Activated T-helper 1 cell treated with anti-CD3 and anti-CD28 coated beads, Interleukin-12 subunit alpha, Interleukin-12 subunit beta, Interleukin-2, Interleukin-4 antibody, amounts not matched to agents 30 ng/mL and 10 ng/mL and 1 ng/mL, durations not matched to agents 14 hours and 24 hours and 36 hours (primary cell): ENCODE measurements at regions not wholly inside any gene's neighbourhood (a gene's known extent, or its start where the extent isn't known, plus 50 kb on each side); places are given as distances from the start of the nearest gene placed in this dataset.
"Not testable (repeated sequence)": the region's sequence is repeated elsewhere in the genome, so short reads cannot be mapped to it uniquely, and the experiment has no call there.

Experiments
- DNase-seq: peaks from one replicate; pipeline ENCODE4 v3.0.0; 2021; ENCODE audit warnings: low spot score
- H3K27ac Mint-ChIP-seq: one replicate; pipeline ENCODE4 v1.8.0; 2021; ENCODE audit warnings: mild to moderate bottlenecking, mixed read lengths
- H3K27me3 Mint-ChIP-seq: one replicate; pipeline ENCODE4 v1.8.0; 2022; ENCODE audit warnings: mild to moderate bottlenecking, moderate library complexity, mixed read lengths; ENCODE audit not compliant: insufficient read depth
- H3K36me3 Mint-ChIP-seq: one replicate; pipeline ENCODE4 v1.8.0; 2021; ENCODE audit warnings: low read depth, mixed read lengths
- H3K4me1 Mint-ChIP-seq: one replicate; pipeline ENCODE4 v1.8.0; 2021; ENCODE audit warnings: low read depth, mixed read lengths
- H3K4me3 Mint-ChIP-seq: one replicate; pipeline ENCODE4 v1.8.0; 2021; ENCODE audit warnings: mild to moderate bottlenecking, moderate library complexity, mixed read lengths
- H3K9me3 Mint-ChIP-seq: one replicate; pipeline ENCODE4 v1.8.0; 2021; ENCODE audit warnings: mixed read lengths
- intact Hi-C: fragments of 100-400 bp; cut with micrococcal nuclease; formaldehyde crosslinking; loops from one replicate; pipeline ENCODE4 v1.15.1; 2024

DNA sequence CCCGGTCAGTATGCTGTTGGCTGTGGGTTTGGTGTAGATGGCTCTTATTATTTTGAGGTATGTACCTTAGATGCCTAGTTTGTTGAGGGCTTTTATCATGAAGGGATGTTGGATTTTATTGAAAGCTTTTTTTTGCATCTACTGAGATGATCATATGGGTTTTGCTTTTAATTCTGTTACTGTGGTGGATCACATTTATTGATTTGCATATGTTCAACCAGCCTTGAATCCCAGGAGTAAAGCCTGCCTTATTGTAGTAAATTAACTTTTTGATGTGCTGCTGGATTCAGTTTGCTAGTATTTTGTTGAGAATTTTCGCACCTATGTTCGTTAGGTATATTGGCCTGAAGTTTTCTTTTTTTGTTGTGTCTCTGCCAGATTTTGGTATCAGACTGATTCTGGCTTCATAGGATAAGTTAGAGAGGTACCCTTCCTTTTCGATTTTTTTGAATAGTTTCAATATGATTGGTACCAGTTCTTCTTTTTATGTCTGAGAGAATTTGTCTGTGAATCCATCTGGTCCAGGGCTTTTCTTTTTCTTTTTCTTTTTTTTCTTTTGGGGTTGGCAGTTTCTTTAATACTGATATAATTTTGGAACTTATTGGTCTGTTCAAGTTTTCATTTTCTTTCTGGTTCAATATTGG is 301.6 kb downstream of the SPATA31A1 start:
- H3K9me3 Mint-ChIP-seq, H3K4me1 Mint-ChIP-seq, intact Hi-C loops, DNase-seq, H3K36me3 Mint-ChIP-seq, H3K4me3 Mint-ChIP-seq, H3K27ac Mint-ChIP-seq, H3K27me3 Mint-ChIP-seq: not testable (repeated sequence)

DNA sequence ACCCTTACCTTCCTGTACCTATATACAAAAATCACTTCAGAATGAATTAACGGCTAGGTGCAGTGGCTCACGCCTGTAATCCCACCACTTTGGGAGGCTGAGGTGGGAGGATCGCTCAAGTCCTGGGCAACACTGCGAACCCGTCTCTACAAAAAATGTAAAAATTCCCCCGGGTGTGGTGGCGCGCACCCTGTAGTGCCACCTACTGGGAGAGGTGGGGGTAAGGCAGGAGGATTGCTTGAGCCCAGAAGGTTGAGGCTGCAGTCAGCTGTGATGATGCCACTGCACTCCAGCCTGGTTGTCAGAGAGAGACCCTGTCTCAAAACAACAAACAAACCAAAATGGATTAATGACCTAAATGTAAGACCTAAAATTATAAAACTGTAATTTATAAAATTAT is 307.6 kb downstream of the SPATA31A1 start:
- H3K27ac Mint-ChIP-seq, H3K9me3 Mint-ChIP-seq, H3K27me3 Mint-ChIP-seq, intact Hi-C loops, H3K36me3 Mint-ChIP-seq, H3K4me3 Mint-ChIP-seq, DNase-seq, H3K4me1 Mint-ChIP-seq: not testable (repeated sequence)

DNA sequence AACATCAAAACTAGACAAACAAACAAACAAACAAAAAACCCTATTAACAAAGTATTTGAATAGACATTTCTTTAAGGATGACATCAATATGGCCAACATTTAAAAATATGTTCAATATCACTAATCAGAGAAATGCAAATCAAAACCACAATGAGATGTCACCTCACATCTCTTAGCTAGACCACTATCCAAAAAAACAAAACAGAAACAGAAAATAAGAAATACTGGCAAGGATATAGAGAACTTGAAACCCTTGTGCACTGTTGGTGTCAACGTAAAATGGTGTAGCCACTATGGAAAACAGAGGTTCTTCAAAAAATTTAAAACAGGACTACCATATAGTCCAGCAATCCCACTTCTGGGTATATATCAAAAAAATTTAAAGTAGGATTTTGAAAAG is 308.2 kb downstream of the SPATA31A1 start:
- H3K4me3 Mint-ChIP-seq, H3K36me3 Mint-ChIP-seq, DNase-seq, H3K9me3 Mint-ChIP-seq, H3K27me3 Mint-ChIP-seq, H3K4me1 Mint-ChIP-seq, intact Hi-C loops, H3K27ac Mint-ChIP-seq: not testable (repeated sequence)

DNA sequence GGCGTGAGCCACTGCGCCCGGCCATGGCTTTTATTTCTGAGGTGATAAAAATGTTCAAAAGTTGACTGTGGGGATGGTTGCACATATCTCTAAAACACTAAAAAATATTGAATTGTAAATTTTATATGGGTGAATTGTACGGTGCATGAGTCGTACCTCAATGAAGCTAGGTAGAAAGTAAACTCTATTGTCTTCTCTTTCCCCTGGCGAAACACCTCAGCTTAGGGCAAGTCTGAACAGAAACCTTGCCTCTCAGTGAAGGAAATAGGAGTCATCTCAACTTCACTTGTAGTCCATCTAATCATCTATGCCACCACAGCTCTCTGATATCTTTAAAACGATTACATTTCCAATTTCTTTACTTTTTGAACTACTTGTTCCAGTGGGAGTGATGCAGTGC is 309.6 kb downstream of the SPATA31A1 start:
- H3K9me3 Mint-ChIP-seq, intact Hi-C loops, H3K4me3 Mint-ChIP-seq, H3K36me3 Mint-ChIP-seq, DNase-seq, H3K27ac Mint-ChIP-seq, H3K4me1 Mint-ChIP-seq, H3K27me3 Mint-ChIP-seq: not testable (repeated sequence)

DNA sequence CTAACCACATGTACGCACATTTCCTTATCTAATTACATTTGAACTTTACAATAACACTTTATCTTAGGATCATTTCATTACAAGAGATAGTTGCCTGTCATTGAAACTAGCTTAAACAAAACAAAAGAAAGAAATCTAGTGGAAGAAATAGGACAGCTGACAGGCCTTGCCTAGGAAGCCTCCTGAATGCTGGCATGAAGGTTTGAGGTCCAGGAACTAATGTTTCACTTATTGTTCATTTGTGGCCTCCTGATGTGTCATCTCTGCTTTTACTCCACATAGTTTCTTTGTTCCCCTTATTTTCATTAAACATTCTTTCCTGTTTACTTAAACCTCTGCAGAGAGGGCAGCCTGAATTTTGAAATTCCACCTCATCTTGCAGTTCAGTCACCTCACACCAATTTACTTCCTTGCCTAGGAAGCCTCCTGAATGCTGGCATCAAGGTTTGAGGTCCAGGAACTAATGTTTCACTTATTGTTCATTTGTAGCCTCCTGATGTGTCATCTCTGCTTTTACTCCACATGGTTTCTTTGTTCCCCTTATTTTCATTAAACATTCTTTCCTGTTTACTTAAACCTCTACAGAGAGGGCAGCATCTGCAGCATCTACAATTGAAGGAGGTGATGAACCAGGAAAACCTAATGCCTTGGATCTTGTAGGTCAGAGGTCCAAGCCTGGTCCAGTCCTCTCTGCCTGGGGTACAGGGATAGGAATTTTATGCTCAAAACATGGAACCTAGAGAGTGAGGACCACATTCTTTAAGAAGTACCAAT is 319.2 kb downstream of the SPATA31A1 start:
- H3K9me3 Mint-ChIP-seq, H3K27ac Mint-ChIP-seq, H3K4me1 Mint-ChIP-seq, DNase-seq, H3K27me3 Mint-ChIP-seq, H3K36me3 Mint-ChIP-seq, intact Hi-C loops, H3K4me3 Mint-ChIP-seq: not testable (repeated sequence)

DNA sequence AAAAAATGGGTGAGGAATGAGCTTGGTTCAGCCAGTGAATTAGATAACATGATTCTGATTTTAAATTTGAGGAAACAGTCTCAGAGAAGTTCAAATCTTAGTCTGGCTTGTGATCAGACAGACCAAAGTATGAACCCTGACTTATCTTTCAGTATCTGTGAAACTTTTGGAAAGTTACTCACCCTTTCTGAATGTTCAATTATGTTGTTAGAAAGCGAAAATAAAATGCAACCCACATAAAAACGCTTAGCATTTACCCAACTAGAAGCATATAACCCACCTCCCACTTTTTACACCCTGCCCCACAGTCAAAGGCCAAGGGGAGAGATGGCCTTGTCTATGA is 319.7 kb downstream of the SPATA31A1 start:
- H3K36me3 Mint-ChIP-seq, H3K9me3 Mint-ChIP-seq, H3K4me3 Mint-ChIP-seq, H3K27ac Mint-ChIP-seq, H3K27me3 Mint-ChIP-seq, H3K4me1 Mint-ChIP-seq, intact Hi-C loops, DNase-seq: not testable (repeated sequence)

DNA sequence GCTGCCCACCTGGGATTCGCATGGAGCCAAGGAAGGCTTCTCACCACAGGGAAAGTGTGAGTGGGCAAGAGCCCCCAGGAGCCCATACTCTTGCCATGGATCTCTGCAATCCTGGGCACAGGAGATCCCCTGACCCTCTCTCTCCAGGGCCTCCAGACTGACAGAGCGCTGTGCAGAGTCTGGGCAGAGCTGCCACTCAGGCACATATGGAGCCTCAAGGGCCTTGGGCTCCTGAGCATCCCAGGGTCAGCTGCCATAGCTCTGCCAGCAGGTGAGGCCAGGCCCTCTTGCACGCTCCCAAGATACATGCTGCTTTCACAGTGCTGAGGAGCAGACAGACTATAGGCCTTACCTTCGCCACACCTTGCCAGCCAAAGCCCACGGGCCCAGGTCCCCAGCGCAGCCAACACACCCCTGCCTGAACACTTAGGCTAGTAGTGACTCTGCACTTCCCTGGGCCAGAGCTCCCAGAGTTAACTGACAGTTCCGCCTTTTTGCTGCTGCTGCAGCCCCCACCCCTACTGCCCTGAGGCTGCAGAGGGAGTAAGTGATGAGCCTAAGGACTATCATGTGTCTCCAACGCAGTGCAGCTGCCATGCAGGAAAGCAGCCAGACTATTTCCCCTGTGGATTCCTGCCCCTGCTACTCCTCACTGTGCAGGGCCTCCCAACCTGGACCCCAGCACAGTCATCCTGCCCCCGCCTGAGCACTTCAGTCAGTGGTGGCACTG is 323.2 kb downstream of the SPATA31A1 start:
- H3K9me3 Mint-ChIP-seq, DNase-seq, H3K4me3 Mint-ChIP-seq, H3K36me3 Mint-ChIP-seq, intact Hi-C loops, H3K27ac Mint-ChIP-seq, H3K27me3 Mint-ChIP-seq, H3K4me1 Mint-ChIP-seq: not testable (repeated sequence)

DNA sequence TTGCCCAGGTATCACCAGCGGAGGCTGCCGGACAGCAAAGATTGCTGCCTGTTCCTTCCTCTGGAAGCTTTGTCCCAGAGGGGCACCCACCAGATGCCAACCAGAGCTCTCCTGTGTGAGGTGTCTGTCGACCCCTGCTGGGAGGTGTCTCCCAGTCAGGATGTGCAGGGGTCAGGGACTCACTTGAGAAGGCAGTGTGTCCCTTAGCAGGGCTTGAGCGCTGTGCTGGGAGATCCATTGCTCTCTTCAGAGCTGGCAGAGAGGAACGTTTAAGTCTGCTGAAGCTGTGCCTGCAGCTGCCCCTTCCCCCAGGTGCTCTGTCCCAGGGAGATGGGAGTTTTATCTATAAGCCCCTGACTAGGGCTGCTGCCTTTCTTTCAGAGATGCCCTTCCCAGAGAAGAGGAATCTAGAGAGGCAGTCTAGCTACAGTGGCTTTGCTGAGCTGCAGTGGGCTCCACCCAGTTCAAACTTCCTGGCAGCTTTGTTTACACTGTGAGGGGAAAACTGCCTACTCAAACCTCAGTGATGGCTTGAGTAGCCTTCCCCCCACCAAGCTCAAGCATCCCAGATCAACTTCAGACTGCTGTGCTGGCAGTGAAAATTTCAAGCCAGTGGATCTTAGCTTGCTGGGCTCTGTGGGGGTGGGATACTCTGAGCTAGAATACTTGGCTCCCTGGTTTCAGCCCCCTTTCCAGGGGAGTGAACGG is 325.4 kb downstream of the SPATA31A1 start:
- H3K9me3 Mint-ChIP-seq, DNase-seq, H3K4me3 Mint-ChIP-seq, H3K27me3 Mint-ChIP-seq, H3K4me1 Mint-ChIP-seq, H3K27ac Mint-ChIP-seq, intact Hi-C loops, H3K36me3 Mint-ChIP-seq: not testable (repeated sequence)

DNA sequence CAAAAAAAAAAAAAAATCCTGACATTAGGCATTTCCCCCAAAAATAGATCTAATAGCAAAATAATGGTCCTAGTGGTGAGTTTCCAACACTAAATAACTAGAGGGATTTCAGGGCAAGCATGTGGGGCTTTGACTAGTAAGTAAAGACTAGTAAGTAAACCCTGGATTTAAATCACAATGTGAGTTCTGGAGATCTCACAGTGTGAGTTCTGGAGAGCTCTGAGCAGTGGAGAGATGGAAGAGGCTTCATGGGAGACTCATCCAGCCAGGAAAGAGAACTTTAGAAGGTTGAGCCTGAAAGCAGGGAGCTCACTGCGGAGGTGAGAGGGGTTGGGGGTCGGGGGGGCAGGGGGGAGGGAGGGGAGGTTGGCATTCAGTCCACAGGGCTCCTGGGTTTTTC is 373.4 kb downstream of the SPATA31A1 start:
- H3K27me3 Mint-ChIP-seq, intact Hi-C loops, H3K4me3 Mint-ChIP-seq, H3K36me3 Mint-ChIP-seq, DNase-seq, H3K4me1 Mint-ChIP-seq, H3K27ac Mint-ChIP-seq, H3K9me3 Mint-ChIP-seq: not testable (repeated sequence)

DNA sequence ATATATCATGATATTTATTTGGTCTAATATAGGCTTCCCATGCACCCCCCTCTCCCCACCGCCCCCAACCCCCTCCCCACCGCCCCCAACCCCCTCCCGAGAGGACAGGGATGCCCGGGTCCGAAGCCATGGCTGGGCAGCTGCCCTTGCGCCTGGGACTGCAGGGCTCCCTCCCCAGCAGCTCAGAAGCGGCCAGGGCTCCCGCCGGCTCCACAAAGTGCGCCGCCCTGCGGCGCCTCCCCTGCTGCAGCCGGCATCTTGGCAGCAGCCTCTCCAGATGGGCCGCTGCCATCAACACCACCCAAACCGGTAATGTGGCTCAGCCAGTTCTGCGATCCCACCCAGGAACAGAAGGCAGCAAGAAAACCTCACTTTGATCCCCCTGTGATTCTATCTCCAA is 389.4 kb downstream of the SPATA31A1 start:
- not testable (repeated sequence) for H3K4me3 Mint-ChIP-seq

DNA sequence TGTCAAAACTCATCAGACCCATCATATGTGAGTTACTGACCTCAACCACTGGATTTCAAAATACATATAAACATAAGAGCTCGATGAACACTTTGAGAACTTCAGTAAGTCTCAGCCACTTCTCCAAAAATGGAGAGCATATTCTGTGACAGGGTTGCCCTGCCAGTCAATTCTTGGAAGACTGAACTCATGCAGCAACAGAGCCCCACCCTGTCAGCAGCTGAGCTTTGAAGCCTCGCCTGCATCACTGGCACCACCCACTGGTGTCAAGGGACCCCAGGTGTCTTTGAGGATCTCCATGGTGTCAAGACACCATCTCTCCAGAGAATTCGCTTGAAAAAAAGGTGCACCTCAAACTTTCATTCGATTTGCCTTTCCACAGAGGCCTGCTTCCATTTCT is 420.1 kb downstream of the SPATA31A1 start:
- H3K27ac Mint-ChIP-seq, intact Hi-C loops: not testable (repeated sequence)

More for the DNA sequence above, 389.4 kb downstream of the SPATA31A1 start:
- DNase-seq, intact Hi-C loops, H3K36me3 Mint-ChIP-seq, H3K27ac Mint-ChIP-seq, H3K9me3 Mint-ChIP-seq, H3K27me3 Mint-ChIP-seq, H3K4me1 Mint-ChIP-seq: not testable (repeated sequence)

DNA sequence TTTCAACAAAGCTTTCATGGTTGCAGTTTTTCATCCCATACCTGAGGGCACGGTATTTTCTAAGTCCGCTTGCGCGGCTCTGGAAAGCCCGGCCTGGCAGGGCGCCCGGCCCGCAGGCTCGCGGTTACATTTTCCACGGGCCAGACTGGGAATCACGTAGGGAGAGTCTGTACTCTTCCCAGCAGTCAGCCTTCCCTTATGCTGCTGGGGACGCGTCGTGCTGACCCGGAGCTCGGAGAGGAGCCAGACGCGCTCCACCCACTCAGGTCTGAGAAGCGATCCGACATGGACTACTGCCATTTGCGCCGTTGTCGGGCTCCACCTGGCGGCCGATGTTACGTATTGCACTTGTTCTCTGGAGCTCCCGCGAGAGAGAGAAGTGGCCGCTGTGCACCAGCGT is 435.9 kb downstream of the SPATA31A1 start:
- H3K9me3 Mint-ChIP-seq, H3K27ac Mint-ChIP-seq, DNase-seq, H3K36me3 Mint-ChIP-seq, H3K4me3 Mint-ChIP-seq, H3K4me1 Mint-ChIP-seq, intact Hi-C loops, H3K27me3 Mint-ChIP-seq: not testable (repeated sequence)

More for the DNA sequence above, 420.1 kb downstream of the SPATA31A1 start:
- not testable (repeated sequence) for H3K4me1 Mint-ChIP-seq, DNase-seq, H3K4me3 Mint-ChIP-seq, H3K36me3 Mint-ChIP-seq, H3K9me3 Mint-ChIP-seq, H3K27me3 Mint-ChIP-seq

DNA sequence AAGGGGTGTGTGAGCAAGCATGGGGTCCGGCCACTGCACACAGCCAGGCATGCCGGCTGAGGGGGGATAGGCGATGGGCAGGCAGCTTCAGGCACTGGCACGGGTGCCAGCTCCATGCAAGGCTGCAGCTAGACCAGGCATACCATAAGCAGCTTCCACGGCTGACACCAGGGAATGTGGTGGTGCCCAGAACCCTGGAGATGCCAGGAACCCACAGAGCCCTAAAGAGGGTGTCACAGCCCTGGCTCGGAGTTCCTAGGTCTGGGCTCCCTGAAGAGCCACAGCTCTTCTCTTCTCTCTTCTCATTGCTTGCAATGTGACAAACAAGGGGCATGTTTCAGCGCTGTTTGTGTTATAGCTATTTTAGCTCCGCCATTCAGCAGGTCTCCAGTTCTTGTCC is 442.5 kb downstream of the SPATA31A1 start:
- H3K4me1 Mint-ChIP-seq, H3K4me3 Mint-ChIP-seq, H3K27me3 Mint-ChIP-seq, H3K27ac Mint-ChIP-seq, DNase-seq, H3K36me3 Mint-ChIP-seq, H3K9me3 Mint-ChIP-seq, intact Hi-C loops: not testable (repeated sequence)
